ENCODE measurements at regions not wholly inside any gene's neighbourhood (a gene's known extent, or its start where the extent isn't known, plus 50 kb on each side); places are given as distances from the start of the nearest gene placed in this dataset.

GRCh38 chr6:21750575-21750974 lies 157.0 kb downstream of the SOX4 start:
- TF ChIP-seq EZH2 (IDR thresholded peaks at IDR 0.05; ENCODE audit: low read length): no peak
- TF ChIP-seq, protein P1, sequence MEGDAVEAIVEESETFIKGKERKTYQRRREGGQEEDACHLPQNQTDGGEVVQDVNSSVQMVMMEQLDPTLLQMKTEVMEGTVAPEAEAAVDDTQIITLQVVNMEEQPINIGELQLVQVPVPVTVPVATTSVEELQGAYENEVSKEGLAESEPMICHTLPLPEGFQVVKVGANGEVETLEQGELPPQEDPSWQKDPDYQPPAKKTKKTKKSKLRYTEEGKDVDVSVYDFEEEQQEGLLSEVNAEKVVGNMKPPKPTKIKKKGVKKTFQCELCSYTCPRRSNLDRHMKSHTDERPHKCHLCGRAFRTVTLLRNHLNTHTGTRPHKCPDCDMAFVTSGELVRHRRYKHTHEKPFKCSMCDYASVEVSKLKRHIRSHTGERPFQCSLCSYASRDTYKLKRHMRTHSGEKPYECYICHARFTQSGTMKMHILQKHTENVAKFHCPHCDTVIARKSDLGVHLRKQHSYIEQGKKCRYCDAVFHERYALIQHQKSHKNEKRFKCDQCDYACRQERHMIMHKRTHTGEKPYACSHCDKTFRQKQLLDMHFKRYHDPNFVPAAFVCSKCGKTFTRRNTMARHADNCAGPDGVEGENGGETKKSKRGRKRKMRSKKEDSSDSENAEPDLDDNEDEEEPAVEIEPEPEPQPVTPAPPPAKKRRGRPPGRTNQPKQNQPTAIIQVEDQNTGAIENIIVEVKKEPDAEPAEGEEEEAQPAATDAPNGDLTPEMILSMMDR (optimal IDR thresholded peaks at IDR 0.05 in 1 of 3, IDR thresholded peaks at IDR 0.05 in 1 of 3, conservative IDR thresholded peaks at IDR 0.05 in 1 of 3; ENCODE audit: extremely low read depth in 1 of 3, insufficient read depth in 2 of 3, low read length in 3 of 3): no peak

All from keratinocyte (primary cell).